NCI-H2029 (cell line): ENCODE measurements at regions not wholly inside any gene's neighbourhood (a gene's known extent, or its start where the extent isn't known, plus 50 kb on each side); places are given as distances from the start of the nearest gene placed in this dataset.

ENCODE experiments used
- DNase-seq: peaks from one replicate; lab custom pipeline; 2025; lab: John Stamatoyannopoulos, UW

GRCh38 chr16:64648282-64648681 lies 473.6 kb downstream of the CDH11 start:
- no peak for DNase-seq

GRCh38 chr16:64641343-64641742 lies 480.5 kb downstream of the CDH11 start:
- no peak for DNase-seq

GRCh38 chr16:64638766-64639165 lies 483.1 kb downstream of the CDH11 start:
- no peak for DNase-seq

GRCh38 chr16:64629622-64630021 lies 492.2 kb downstream of the CDH11 start:
- DNase-seq, result no peak

- no peak for DNase-seq
These were observed 494.1 kb downstream of the CDH11 start for GRCh38 chr16:64627781-64628180.

- DNase-seq, result no peak
These were observed 494.6 kb downstream of the CDH11 start for GRCh38 chr16:64627288-64627687.

- no peak for DNase-seq
These were observed 495.1 kb downstream of the CDH11 start for GRCh38 chr16:64626776-64627175.

GRCh38 chr16:64621616-64622015 lies 500.2 kb downstream of the CDH11 start:
- no peak for DNase-seq

- DNase-seq, result no peak
These were observed 503.9 kb downstream of the CDH11 start for GRCh38 chr16:64617836-64618476.

- no peak for DNase-seq
These were observed 506.1 kb downstream of the CDH11 start for GRCh38 chr16:64615630-64616280.

GRCh38 chr16:64596196-64596595 lies 525.7 kb downstream of the CDH11 start:
- DNase-seq, result no peak

- DNase-seq, result no peak
These were observed 531.4 kb downstream of the CDH11 start for GRCh38 chr16:64590513-64590912.

GRCh38 chr16:64589836-64590235 lies 532.0 kb downstream of the CDH11 start:
- no peak for DNase-seq

- DNase-seq, result no peak
These were observed 535.1 kb downstream of the CDH11 start for GRCh38 chr16:64586781-64587180.

- no peak for DNase-seq
These were observed 536.5 kb downstream of the CDH11 start for GRCh38 chr16:64585367-64585766.

GRCh38 chr16:64580558-64580957 lies 541.3 kb downstream of the CDH11 start:
- no peak for DNase-seq

GRCh38 chr16:64579712-64580111 lies 542.2 kb downstream of the CDH11 start:
- no peak for DNase-seq

GRCh38 chr16:64545768-64546167 lies 576.1 kb downstream of the CDH11 start:
- no peak for DNase-seq

GRCh38 chr16:64544859-64545258 lies 577.0 kb downstream of the CDH11 start:
- DNase-seq, result no peak

- no peak for DNase-seq
These were observed 578.4 kb downstream of the CDH11 start for GRCh38 chr16:64543441-64543840.

GRCh38 chr16:64543031-64543430 lies 578.8 kb downstream of the CDH11 start:
- DNase-seq, result no peak

GRCh38 chr16:64542152-64542551 lies 579.7 kb downstream of the CDH11 start:
- no peak for DNase-seq

GRCh38 chr16:64541621-64542020 lies 580.2 kb downstream of the CDH11 start:
- DNase-seq, result no peak

GRCh38 chr16:64540434-64540833 lies 581.4 kb downstream of the CDH11 start:
- no peak for DNase-seq
